HepG2 (cell line): ENCODE measurements at regions not wholly inside any gene's neighbourhood (a gene's known extent, or its start where the extent isn't known, plus 50 kb on each side); places are given as distances from the start of the nearest gene placed in this dataset.

Experiments used
- ARNT2 ChIP-seq: sonication (generic); formaldehyde crosslinking; IDR thresholded peaks from 2 replicates; pipeline ENCODE4 v1.8.0; 2022; ENCODE audit warnings: mild to moderate bottlenecking, low read depth, missing genetic modification reagents, moderate library complexity
- ASH2L ChIP-seq: fragments of 300-600, 200-600 bp; sonication (generic); IDR thresholded peaks from 2 replicates; pipeline ENCODE4 v1.7.0; 2017; ENCODE audit warnings: low read depth, mild to moderate bottlenecking, moderate library complexity, mixed read lengths, low read length; ENCODE audit not compliant: insufficient read length
- CHD4 ChIP-seq: fragments of 200-600 bp; sonication (generic); IDR thresholded peaks from 2 replicates; pipeline ENCODE4 v1.7.0; 2017; ENCODE audit warnings: mild to moderate bottlenecking, low read length, borderline replicate concordance
- HDAC2 ChIP-seq: sonication (generic); formaldehyde crosslinking; IDR thresholded peaks from 2 replicates; pipeline ENCODE4 v1.4.0; 2020; ENCODE audit warnings: missing genetic modification reagents
- HNF4A ChIP-seq: sonication (generic); formaldehyde crosslinking; IDR thresholded peaks from 2 replicates; pipeline ENCODE4 v1.4.0; 2020; ENCODE audit warnings: missing genetic modification reagents
- KDM1A ChIP-seq: IDR thresholded peaks from 2 replicates; pipeline ENCODE4 v1.6.1; 2016; ENCODE audit warnings: missing compliant biosample characterization
- MAX ChIP-seq: IDR thresholded peaks from 2 replicates; pipeline ENCODE4 v1.6.1; 2012; ENCODE audit warnings: inconsistent platforms
- MNT ChIP-seq: fragments of 450-650 bp; IDR thresholded peaks from 2 replicates; pipeline ENCODE4 v1.6.1; 2016
- NFE2L2 ChIP-seq: fragments of 150-350 bp; IDR thresholded peaks from 2 replicates; pipeline ENCODE4 v1.6.1; 2014; ENCODE audit warnings: low read length
- PBX2 ChIP-seq: IDR thresholded peaks from 2 replicates; pipeline ENCODE4 v1.6.1; 2016; ENCODE audit warnings: control low read depth
- PLRG1 ChIP-seq: fragments of 450-650 bp; conservative IDR thresholded peaks from 2 replicates; pipeline ENCODE4 v1.6.1; 2016
- SAP130 ChIP-seq: IDR thresholded peaks from 2 replicates; pipeline ENCODE4 v1.6.1; 2016; ENCODE audit warnings: low read depth
- SNAPC2 ChIP-seq: sonication (generic); formaldehyde crosslinking; IDR thresholded peaks from 2 replicates; pipeline ENCODE4 v1.8.1; 2022; ENCODE audit warnings: mild to moderate bottlenecking, missing genetic modification reagents
- TOE1 ChIP-seq: sonication (generic); formaldehyde crosslinking; IDR thresholded peaks from 2 replicates; pipeline ENCODE4 v1.4.0; 2020; ENCODE audit warnings: mild to moderate bottlenecking, missing genetic modification reagents
- ZBTB38 ChIP-seq: sonication (generic); formaldehyde crosslinking; IDR thresholded peaks from 2 replicates; pipeline ENCODE4 v1.5.1; 2020; ENCODE audit warnings: mild to moderate bottlenecking, missing genetic modification reagents
- ZNF143 ChIP-seq: sonication (generic); formaldehyde crosslinking; IDR thresholded peaks from 2 replicates; pipeline ENCODE4 v1.4.0; 2020; ENCODE audit warnings: missing genetic modification reagents
- ZNF160 ChIP-seq: sonication (generic); formaldehyde crosslinking; IDR thresholded peaks from 2 replicates; pipeline ENCODE4 v1.8.0; 2022; ENCODE audit warnings: mild to moderate bottlenecking, inconsistent platforms, missing genetic modification reagents
- ZNF382 ChIP-seq: sonication (generic); formaldehyde crosslinking; IDR thresholded peaks from 2 replicates; pipeline ENCODE4 v1.5.0; 2020; ENCODE audit warnings: missing genetic modification reagents, mild to moderate bottlenecking, borderline replicate concordance
- ZNF615 ChIP-seq: sonication (generic); formaldehyde crosslinking; IDR thresholded peaks from 2 replicates; pipeline ENCODE4 v1.5.0; 2020; ENCODE audit warnings: mild to moderate bottlenecking, missing genetic modification reagents, borderline replicate concordance
- ZNF709 ChIP-seq: sonication (generic); formaldehyde crosslinking; IDR thresholded peaks from 2 replicates; pipeline ENCODE4 v1.5.0; 2020; ENCODE audit warnings: mild to moderate bottlenecking, missing genetic modification reagents
- ZNF766 ChIP-seq: sonication (generic); formaldehyde crosslinking; IDR thresholded peaks from 2 replicates; pipeline ENCODE4 v1.5.0; 2020; ENCODE audit warnings: missing genetic modification reagents, borderline replicate concordance
- ZNF850 ChIP-seq: sonication (generic); formaldehyde crosslinking; conservative IDR thresholded peaks from 2 replicates; pipeline ENCODE4 v1.9.0; 2021; ENCODE audit warnings: mild to moderate bottlenecking, missing genetic modification reagents
- ZSCAN21 ChIP-seq: sonication (generic); formaldehyde crosslinking; IDR thresholded peaks from 2 replicates; pipeline ENCODE4 v1.8.0; 2022; ENCODE audit warnings: mild to moderate bottlenecking, missing genetic modification reagents, moderate library complexity, borderline replicate concordance

- TF ChIP-seq HNF4A (CRISPR knock-in tag), result peak; percentile 31; the same call in 1 of the 2 replicates
- TF ChIP-seq PLRG1, result no peak
- no peak for TF ChIP-seq ZNF766
- TF ChIP-seq ZNF615 (CRISPR knock-in tag), result 0 out of 2 replicates have a peak, but pooled peaks have one; percentile 27
- TF ChIP-seq ASH2L, result peak; percentile 14
- no peak for TF ChIP-seq SNAPC2 (CRISPR knock-in tag)
- TF ChIP-seq KDM1A (CRISPR knock-in tag), result no peak
- TF ChIP-seq HDAC2 (CRISPR knock-in tag), result 0 out of 2 replicates have a peak, but pooled peaks have one; percentile 36
- TF ChIP-seq ZNF709, result no peak
- no peak for TF ChIP-seq PBX2 (CRISPR knock-in tag)
- no peak; the same call in 1 of the 2 replicates for TF ChIP-seq MAX
- 0 out of 2 replicates have a peak, but pooled peaks have one; percentile 33 for TF ChIP-seq ARNT2 (CRISPR knock-in tag)
- TF ChIP-seq SAP130 (CRISPR knock-in tag), result peak; percentile 51; the same call in 1 of the 2 replicates
- no peak for TF ChIP-seq ZSCAN21
- TF ChIP-seq CHD4, result no peak
- no peak for TF ChIP-seq ZBTB38
- peak; percentile 68 for TF ChIP-seq MNT
- TF ChIP-seq ZNF160 (CRISPR knock-in tag), result no peak
- TF ChIP-seq ZNF382, result no peak
- no peak for TF ChIP-seq TOE1 (CRISPR knock-in tag)
- TF ChIP-seq ZNF143 (CRISPR knock-in tag), result no peak
- TF ChIP-seq ZNF850 (CRISPR knock-in tag), result no peak
- TF ChIP-seq NFE2L2, result no peak
Observed at GRCh38 chr17:83161298-83162034, 82.1 kb downstream of the METRNL start (continued).
